Endothelial cell of umbilical vein (primary cell): ENCODE measurements at regions not wholly inside any gene's neighbourhood (a gene's known extent, or its start where the extent isn't known, plus 50 kb on each side); places are given as distances from the start of the nearest gene placed in this dataset.

Experiments used
- BruUV-seq: library from RNA; stranded (reverse); fragments of 400-500 nt; replicated peaks from 2 replicates; lab custom pipeline; 2021; lab: Mats Ljungman, UMichigan
- CTCF ChIA-PET: fragments of 300-600, 350-600 bp; sonication (Branson Sonifier 250); formaldehyde crosslinking; loops from one replicate; lab custom pipeline; 2021; ENCODE audit warnings: antibody characterized with exemption, inconsistent platforms; lab: Charles Lee
- POLR2A ChIA-PET: fragments of 300-600, 350-600 bp; sonication (Branson Sonifier 250); formaldehyde crosslinking; loops from one replicate; lab custom pipeline; 2021; ENCODE audit warnings: antibody characterized with exemption, inconsistent platforms; lab: Charles Lee
- DNase-seq: peaks from one replicate; pipeline ENCODE4 v3.0.0-alpha.2; 2011; ENCODE audit warnings: low read depth, low spot score
- FAIRE-seq: peaks from 2 replicates; lab custom pipeline; 2011; peaks lifted over from hg19 to GRCh38; lab: Jason Lieb, UNC
- H2AFZ ChIP-seq: 2 replicates; pipeline ENCODE4 v1.6.0; 2012; ENCODE audit warnings: low read depth, low read length, control low read depth, inconsistent platforms
- H3K27ac ChIP-seq: 2 replicates; pipeline ENCODE4 v1.5.1; 2011; ENCODE audit warnings: low read depth, mild to moderate bottlenecking, control low read depth, low read length, moderate library complexity; ENCODE audit not compliant: insufficient read depth
- H3K27me3 ChIP-seq, 2 experiments: 2 replicates each; pipeline versions ENCODE4 v1.6.0 to v1.6.1; 2011; ENCODE audit warnings: low read length in 2 of 2, mixed read lengths in 1 of 2; ENCODE audit not compliant: control insufficient read depth in 2 of 2, insufficient read depth in 2 of 2
- H3K36me3 ChIP-seq, 2 experiments: 2 replicates in 1 of 2; 3 replicates in 1 of 2; pipeline ENCODE4 v1.5.1; 2011; ENCODE audit warnings: low read length in 2 of 2, mild to moderate bottlenecking in 1 of 2, moderate library complexity in 1 of 2; ENCODE audit not compliant: control insufficient read depth in 2 of 2, insufficient read depth in 2 of 2; ENCODE audit errors: extremely low read depth in 1 of 2
- H3K4me1 ChIP-seq: 3 replicates; pipeline ENCODE4 v1.5.1; 2011; ENCODE audit warnings: mild to moderate bottlenecking, low read length; ENCODE audit not compliant: control insufficient read depth, insufficient read depth; ENCODE audit errors: extremely low read depth
- H3K4me2 ChIP-seq: 2 replicates; pipeline ENCODE4 v1.6.1; 2011; ENCODE audit warnings: low read length, control low read depth, mixed read lengths; ENCODE audit not compliant: insufficient read depth
- H3K4me3 ChIP-seq, 3 experiments: fragments of 200-600 bp in 1 of 3; sonication (generic), shearing (Covaris generic) in 1 of 3; replicated peaks in 1 of 3; 2 replicates each; pipeline ENCODE4 v1.5.1; 2011 to 2016; ENCODE audit warnings: control low read depth in 3 of 3, low read length in 3 of 3, mild to moderate bottlenecking in 2 of 3, inconsistent platforms in 1 of 3, low read depth in 1 of 3, moderate library complexity in 1 of 3; ENCODE audit not compliant: insufficient read depth in 1 of 3
- H3K79me2 ChIP-seq: 2 replicates; pipeline ENCODE4 v1.6.0; 2012; ENCODE audit warnings: low read length, inconsistent platforms; ENCODE audit not compliant: control insufficient read depth, insufficient read depth
- H3K9ac ChIP-seq: replicated peaks from 2 replicates; pipeline ENCODE3; 2011; ENCODE audit warnings: low read length, control low read depth; ENCODE audit not compliant: insufficient read depth; ENCODE audit errors: extremely low read depth
- H3K9me1 ChIP-seq: replicated peaks from 3 replicates; pipeline ENCODE4 v1.6.0; 2011; ENCODE audit warnings: mild to moderate bottlenecking, low read length; ENCODE audit not compliant: control insufficient read depth, insufficient read depth; ENCODE audit errors: extremely low read depth
- H3K9me3 ChIP-seq: replicated peaks from 2 replicates; pipeline ENCODE4 v1.5.1; 2012; ENCODE audit warnings: low read length, inconsistent platforms; ENCODE audit not compliant: control insufficient read depth, insufficient read depth
- H4K20me1 ChIP-seq: replicated peaks from 2 replicates; pipeline ENCODE3; 2011; ENCODE audit warnings: mild to moderate bottlenecking, low read length; ENCODE audit not compliant: control insufficient read depth, insufficient read depth; ENCODE audit errors: extremely low read depth
- EZH2 ChIP-seq: IDR thresholded peaks from 2 replicates; pipeline ENCODE4 v1.6.1; 2012; ENCODE audit warnings: borderline replicate concordance, low read depth, mild to moderate bottlenecking, moderate library complexity, low read length, inconsistent platforms; ENCODE audit not compliant: severe bottlenecking
- FOS ChIP-seq: IDR thresholded peaks from 2 replicates; pipeline ENCODE4 v1.6.1; 2011; ENCODE audit warnings: mild to moderate bottlenecking, low read length, moderate library complexity, borderline replicate concordance; ENCODE audit not compliant: insufficient read depth
- GATA2 ChIP-seq: IDR thresholded peaks from 2 replicates; pipeline ENCODE4 v1.7.0; 2011; ENCODE audit warnings: low read depth, mild to moderate bottlenecking, moderate library complexity, mixed read lengths, low read length; ENCODE audit not compliant: insufficient read length, insufficient read depth
- JUN ChIP-seq: IDR thresholded peaks from 2 replicates; pipeline ENCODE4 v1.6.1; 2011; ENCODE audit warnings: borderline replicate concordance, low read depth; ENCODE audit not compliant: insufficient read length, insufficient read depth
- MYC ChIP-seq: IDR thresholded peaks from one replicate; pipeline ENCODE4 v1.6.1; 2011; ENCODE audit warnings: mild to moderate bottlenecking, low read depth, low read length
- POLR2A ChIP-seq: IDR thresholded peaks from 2 replicates; pipeline ENCODE4 v1.6.1; 2012; ENCODE audit warnings: low read depth, mild to moderate bottlenecking, control low read depth, low read length
- POLR2AphosphoS5 ChIP-seq: IDR thresholded peaks from 2 replicates; pipeline ENCODE4 v1.6.1; 2012; ENCODE audit warnings: low read depth, mild to moderate bottlenecking, control low read depth, low read length, moderate library complexity; ENCODE audit not compliant: insufficient read depth
- dilution Hi-C: fragments of 300-500 bp; cut with MboI; formaldehyde crosslinking; loops from one replicate; pipeline ENCODE4 v1.15.0; 2019; ENCODE audit warnings: low sequenced_read_pairs; ENCODE audit not compliant: extremely low pct_ligation_motif_present
- intact Hi-C: fragments of 100-400 bp; cut with micrococcal nuclease; formaldehyde crosslinking; loops from one replicate; pipeline ENCODE4 v1.10.0; 2022
- TF ChIP-seq, protein P1 (sequence below), 2 donors: IDR thresholded peaks; 1 replicate in 1 of 2; 2 replicates in 1 of 2; pipeline ENCODE4 v1.5.1; 2011; ENCODE audit warnings: low read length in 2 of 2, mild to moderate bottlenecking in 2 of 2, moderate library complexity in 2 of 2, control low read depth in 1 of 2, inconsistent platforms in 1 of 2, low read depth in 1 of 2; ENCODE audit not compliant: insufficient read depth in 1 of 2; ENCODE audit errors: extremely low read depth in 1 of 2
- TF ChIP-seq, protein P2 (sequence below): IDR thresholded peaks from 2 replicates; pipeline ENCODE4 v1.6.1; 2011; ENCODE audit not compliant: insufficient read depth, insufficient read length

DNA sequence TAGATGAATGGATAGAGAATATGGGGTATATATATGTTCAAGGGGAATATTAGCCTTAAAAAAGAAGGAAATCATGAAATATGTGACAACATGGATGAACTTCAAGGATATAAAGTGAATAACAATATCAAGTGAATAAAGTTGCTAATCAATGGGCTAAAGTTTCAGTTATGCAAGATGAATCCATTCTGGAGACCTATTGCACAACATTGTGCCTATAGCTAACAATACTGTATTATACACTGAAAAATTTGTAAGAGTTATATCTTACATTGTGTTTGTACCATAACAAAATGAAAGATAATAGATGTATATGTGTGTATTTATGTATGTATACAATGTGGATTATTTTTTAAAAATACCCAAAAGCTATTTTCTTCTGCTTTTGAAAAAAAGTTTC is 96.3 kb upstream of the DPYD start:
- Histone ChIP-seq H3K4me3 (no peak overlapping the region), H3K36me3 (no peaks in the 10 kb centered on the region), H3K27ac (no peak overlapping the region), H3K9me3 (no peaks in the 10 kb centered on the region), H3K4me1 (peaks cover 3% of the 10 kb centered on the region), H3K79me2 (no peaks in the 10 kb centered on the region), H2AFZ (no peak overlapping the region), H3K9ac (no peak overlapping the region), H3K27me3 (no peaks in the 10 kb centered on the region), H3K4me2 (no peak overlapping the region), H4K20me1 (no peaks in the 10 kb centered on the region), H3K9me1 (no peaks in the 10 kb centered on the region)
- intact Hi-C loops = no loop called here
- POLR2A ChIA-PET = no interaction called here
- TF ChIP-seq GATA2 (no peak), POLR2AphosphoS5 (no peak), EZH2 (no peak), FOS (no peak), POLR2A (no peak), JUN (no peak), MYC (no peak)
- TF ChIP-seq, protein P1, sequence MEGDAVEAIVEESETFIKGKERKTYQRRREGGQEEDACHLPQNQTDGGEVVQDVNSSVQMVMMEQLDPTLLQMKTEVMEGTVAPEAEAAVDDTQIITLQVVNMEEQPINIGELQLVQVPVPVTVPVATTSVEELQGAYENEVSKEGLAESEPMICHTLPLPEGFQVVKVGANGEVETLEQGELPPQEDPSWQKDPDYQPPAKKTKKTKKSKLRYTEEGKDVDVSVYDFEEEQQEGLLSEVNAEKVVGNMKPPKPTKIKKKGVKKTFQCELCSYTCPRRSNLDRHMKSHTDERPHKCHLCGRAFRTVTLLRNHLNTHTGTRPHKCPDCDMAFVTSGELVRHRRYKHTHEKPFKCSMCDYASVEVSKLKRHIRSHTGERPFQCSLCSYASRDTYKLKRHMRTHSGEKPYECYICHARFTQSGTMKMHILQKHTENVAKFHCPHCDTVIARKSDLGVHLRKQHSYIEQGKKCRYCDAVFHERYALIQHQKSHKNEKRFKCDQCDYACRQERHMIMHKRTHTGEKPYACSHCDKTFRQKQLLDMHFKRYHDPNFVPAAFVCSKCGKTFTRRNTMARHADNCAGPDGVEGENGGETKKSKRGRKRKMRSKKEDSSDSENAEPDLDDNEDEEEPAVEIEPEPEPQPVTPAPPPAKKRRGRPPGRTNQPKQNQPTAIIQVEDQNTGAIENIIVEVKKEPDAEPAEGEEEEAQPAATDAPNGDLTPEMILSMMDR (IDR thresholded peaks at IDR 0.05; ENCODE audit: extremely low read depth in 1 of 2, insufficient read depth in 1 of 2, low read depth in 1 of 2, low read length in 2 of 2) = no peak
- TF ChIP-seq, protein P2, sequence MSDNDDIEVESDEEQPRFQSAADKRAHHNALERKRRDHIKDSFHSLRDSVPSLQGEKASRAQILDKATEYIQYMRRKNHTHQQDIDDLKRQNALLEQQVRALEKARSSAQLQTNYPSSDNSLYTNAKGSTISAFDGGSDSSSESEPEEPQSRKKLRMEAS = no peak
- no TSS peak for BruUV-seq
- CTCF ChIA-PET = interaction anchor here (1.1 kb wide), 1 partner anchor 8 kb away, joined by 3 read pairs; no protein-coding TSS in a partner anchor
- no peak for FAIRE-seq
- DNase-seq = no peak
- dilution Hi-C loops = no loop called here
